B cell (primary cell): ENCODE measurements at regions not wholly inside any gene's neighbourhood (a gene's known extent, or its start where the extent isn't known, plus 50 kb on each side); places are given as distances from the start of the nearest gene placed in this dataset.

ENCODE experiments used
- EZH2 ChIP-seq: IDR thresholded peaks from 2 replicates; pipeline ENCODE4 v1.6.1; 2012; ENCODE audit warnings: borderline replicate concordance, low read depth, mild to moderate bottlenecking, moderate library complexity, low read length; ENCODE audit not compliant: insufficient read depth, poor library complexity, severe bottlenecking
- TF ChIP-seq, protein P1 (sequence below): fragments of 200-600 bp; IDR thresholded peaks from one replicate; pipeline ENCODE4 v1.8.0; 2022; ENCODE audit warnings: antibody characterized with exemption, mild to moderate bottlenecking

DNA sequence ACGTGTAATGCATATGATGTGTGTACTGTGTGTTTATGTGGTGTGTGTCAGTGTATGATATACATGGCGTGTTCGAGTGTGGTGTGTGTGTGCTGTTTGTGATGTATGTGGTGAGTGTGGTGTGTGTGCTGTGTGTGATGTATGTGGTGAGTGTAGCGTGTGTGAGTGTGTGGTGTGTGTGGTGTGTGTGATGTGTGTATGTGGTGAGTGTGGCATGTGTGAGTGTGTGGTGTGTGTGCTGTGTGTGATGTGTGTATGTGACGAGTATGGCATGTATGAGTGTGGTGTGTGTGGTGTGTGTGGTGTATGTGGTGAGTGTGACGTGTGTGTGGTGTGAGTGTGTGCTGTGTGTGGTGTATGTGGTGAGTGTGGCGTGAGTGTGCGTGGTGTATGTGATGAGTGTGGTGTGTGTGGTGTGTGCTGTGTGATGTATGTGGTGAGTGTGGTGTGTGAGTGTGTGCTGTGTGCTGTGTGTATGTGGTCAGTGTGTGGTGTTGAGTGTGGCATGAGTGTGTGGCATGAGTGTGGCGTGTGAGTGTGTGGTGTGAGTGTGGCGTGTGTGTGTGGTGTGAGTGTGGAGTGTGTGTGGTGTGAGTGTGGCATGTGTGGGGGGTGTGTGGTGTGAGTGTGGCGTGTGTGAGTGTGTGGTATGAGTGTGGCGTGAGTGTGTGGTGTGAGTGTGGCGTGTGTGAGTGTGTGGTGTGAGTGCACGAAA, 56.8 kb upstream of the CKS2 start:
- TF ChIP-seq, protein P1, sequence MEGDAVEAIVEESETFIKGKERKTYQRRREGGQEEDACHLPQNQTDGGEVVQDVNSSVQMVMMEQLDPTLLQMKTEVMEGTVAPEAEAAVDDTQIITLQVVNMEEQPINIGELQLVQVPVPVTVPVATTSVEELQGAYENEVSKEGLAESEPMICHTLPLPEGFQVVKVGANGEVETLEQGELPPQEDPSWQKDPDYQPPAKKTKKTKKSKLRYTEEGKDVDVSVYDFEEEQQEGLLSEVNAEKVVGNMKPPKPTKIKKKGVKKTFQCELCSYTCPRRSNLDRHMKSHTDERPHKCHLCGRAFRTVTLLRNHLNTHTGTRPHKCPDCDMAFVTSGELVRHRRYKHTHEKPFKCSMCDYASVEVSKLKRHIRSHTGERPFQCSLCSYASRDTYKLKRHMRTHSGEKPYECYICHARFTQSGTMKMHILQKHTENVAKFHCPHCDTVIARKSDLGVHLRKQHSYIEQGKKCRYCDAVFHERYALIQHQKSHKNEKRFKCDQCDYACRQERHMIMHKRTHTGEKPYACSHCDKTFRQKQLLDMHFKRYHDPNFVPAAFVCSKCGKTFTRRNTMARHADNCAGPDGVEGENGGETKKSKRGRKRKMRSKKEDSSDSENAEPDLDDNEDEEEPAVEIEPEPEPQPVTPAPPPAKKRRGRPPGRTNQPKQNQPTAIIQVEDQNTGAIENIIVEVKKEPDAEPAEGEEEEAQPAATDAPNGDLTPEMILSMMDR = no peak
- no peak for TF ChIP-seq EZH2
